Activated T-cell treated with anti-CD3 and anti-CD28 coated beads for 24 hours (primary cell): ENCODE measurements at regions not wholly inside any gene's neighbourhood (a gene's known extent, or its start where the extent isn't known, plus 50 kb on each side); places are given as distances from the start of the nearest gene placed in this dataset.

Experiments
- DNase-seq: peaks from one replicate; pipeline ENCODE4 v3.0.0-alpha.2; 2020; ENCODE audit warnings: low read depth

- DNase-seq: no peak
Measured at GRCh38 chr20:57768519-57768918, 58.7 kb upstream of the PMEPA1 start.

DNA sequence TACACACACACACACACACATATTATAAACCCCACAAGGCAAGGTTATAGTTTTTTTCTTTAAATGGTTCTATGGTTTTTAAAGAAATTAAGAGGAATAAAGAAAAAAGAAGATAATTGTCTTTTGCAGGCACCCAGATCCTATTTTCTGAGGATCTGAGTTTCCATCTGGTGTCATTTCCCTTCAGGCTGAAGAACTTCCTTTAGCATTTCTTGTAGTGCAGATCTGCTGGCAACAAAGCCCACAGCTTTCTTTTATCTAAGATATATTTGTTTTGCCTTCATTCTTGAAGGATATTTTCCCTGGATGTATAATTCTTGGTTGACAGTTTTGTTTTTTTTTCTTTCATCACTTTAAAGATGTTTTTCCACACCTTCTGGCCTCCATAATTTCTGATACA lies 57.6 kb upstream of the PMEPA1 start:
- no peak for DNase-seq

DNA sequence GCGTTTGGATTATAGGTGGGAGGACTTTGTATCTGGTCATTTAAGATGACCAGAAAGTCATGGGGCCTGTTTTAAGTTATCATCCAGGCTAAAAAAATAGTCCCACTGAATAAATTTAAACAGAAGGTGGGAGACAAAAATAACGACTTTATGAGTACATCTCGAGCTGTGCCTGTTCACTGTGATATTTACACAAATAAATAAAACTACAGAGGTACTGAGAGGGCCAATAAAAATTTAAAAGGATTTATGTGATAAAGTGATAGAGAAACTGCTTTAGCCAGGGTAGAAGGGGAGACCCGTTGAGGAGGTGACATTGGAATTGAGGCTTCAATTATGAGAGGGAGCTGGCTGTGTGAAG lies 53.4 kb upstream of the PMEPA1 start:
- DNase-seq: no peak

- DNase-seq: no peak
Measured at GRCh38 chr20:57762531-57763234, 52.9 kb upstream of the PMEPA1 start.

DNA sequence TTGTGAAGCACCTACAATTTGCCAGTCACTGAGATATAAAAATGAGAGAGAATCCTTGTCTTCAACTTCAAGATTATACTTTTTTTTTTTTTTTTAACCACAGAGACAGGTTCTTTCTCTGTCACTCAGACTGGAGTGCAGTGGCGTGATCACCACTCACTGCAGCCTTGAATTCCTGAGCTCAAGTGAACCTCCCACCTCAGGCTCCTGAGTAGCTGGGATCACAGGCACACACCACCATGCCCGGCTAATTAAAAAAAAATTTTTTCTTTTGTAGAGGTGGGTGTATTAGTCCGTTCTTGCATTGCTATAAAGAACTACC lies 51.6 kb upstream of the PMEPA1 start:
- DNase-seq: no peak

GRCh38 chr20:57760698-57761412 lies 51.0 kb upstream of the PMEPA1 start:
- DNase-seq: no peak

- no peak for DNase-seq
Measured at GRCh38 chr20:57759724-57760123, 49.9 kb upstream of the PMEPA1 start.
